T-helper 2 cell treated with Interferon-gamma antibody and Interleukin-4, amounts not matched to agents 5 μg/mL and 100 μg/mL, for 36 hours (primary cell): ENCODE measurements at regions not wholly inside any gene's neighbourhood (a gene's known extent, or its start where the extent isn't known, plus 50 kb on each side); places are given as distances from the start of the nearest gene placed in this dataset.

Experiments used
- DNase-seq: peaks from one replicate; pipeline ENCODE4 v3.0.0; 2021; ENCODE audit warnings: low spot score
- H3K27ac Mint-ChIP-seq: one replicate; pipeline ENCODE4 v1.8.0; 2021; ENCODE audit warnings: mild to moderate bottlenecking, mixed read lengths
- H3K27me3 Mint-ChIP-seq: one replicate; pipeline ENCODE4 v1.8.0; 2021; ENCODE audit warnings: low read depth, mixed read lengths
- H3K36me3 Mint-ChIP-seq: one replicate; pipeline ENCODE4 v1.8.0; 2021; ENCODE audit warnings: low read depth, mixed read lengths
- H3K4me1 Mint-ChIP-seq: one replicate; pipeline ENCODE4 v1.8.0; 2021; ENCODE audit warnings: low read depth, mixed read lengths
- H3K4me3 Mint-ChIP-seq: one replicate; pipeline ENCODE4 v1.8.0; 2022; ENCODE audit warnings: mild to moderate bottlenecking, moderate library complexity, mixed read lengths
- H3K9me3 Mint-ChIP-seq: one replicate; pipeline ENCODE4 v1.8.0; 2021; ENCODE audit warnings: mixed read lengths

DNA sequence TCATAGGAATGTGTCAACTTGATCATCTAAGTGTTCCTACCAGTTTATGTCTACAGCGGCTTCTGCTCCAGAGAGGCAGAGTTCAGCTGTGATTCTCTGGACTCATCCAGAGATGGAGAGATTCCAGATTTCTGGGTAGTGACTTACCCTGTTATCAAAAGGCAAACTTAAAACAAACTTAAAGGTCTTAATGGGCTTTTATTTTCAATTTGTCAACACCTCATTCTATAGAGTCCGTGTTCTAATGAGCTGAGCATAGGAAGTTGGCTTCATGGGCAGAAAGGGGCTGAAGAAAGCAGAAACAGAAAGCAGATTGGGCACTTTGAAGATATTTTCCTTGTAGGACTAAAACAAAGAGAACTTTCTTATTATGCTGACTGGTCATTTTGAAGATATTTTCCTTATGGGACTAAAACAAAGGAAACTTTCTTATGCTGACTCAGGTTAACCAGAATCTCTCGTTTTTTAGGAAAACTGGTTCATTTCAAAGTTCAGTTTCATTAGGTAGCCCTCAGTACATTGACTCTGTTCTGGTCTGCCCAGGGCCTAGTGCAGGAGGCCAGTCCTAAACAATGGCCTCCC is 185.1 kb downstream of the CDH26 start:
- H3K9me3 Mint-ChIP-seq: no peaks in the 10 kb centered on the region
- no peaks in the 10 kb centered on the region for H3K27me3 Mint-ChIP-seq
- no peak for DNase-seq
- H3K27ac Mint-ChIP-seq: no peak overlapping the region
- no peaks in the 10 kb centered on the region for H3K4me1 Mint-ChIP-seq
- H3K4me3 Mint-ChIP-seq: no peak overlapping the region
- H3K36me3 Mint-ChIP-seq: no peaks in the 10 kb centered on the region

DNA sequence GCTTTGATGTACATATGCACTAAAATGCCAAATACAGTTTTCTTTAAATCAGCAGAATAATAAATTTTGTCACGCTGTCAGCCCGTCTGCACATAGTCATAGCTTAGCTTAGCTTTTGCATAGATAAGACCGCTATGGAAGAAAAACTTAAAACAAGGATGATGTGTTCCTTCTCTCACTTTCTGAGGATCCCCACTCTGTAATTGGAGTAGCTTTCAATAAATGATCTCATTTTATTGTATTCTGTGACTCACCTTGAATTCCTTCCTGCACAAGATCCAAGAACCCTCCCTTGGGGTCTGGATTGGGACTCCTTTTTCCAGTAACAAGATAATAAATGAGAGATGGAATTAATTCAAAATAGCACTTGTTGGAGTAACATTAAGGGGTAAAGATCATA is 186.2 kb downstream of the CDH26 start:
- H3K4me1 Mint-ChIP-seq: no peaks in the 10 kb centered on the region
- H3K36me3 Mint-ChIP-seq: no peaks in the 10 kb centered on the region
- H3K9me3 Mint-ChIP-seq: no peaks in the 10 kb centered on the region
- no peak overlapping the region for H3K4me3 Mint-ChIP-seq
- no peak overlapping the region for H3K27ac Mint-ChIP-seq
- DNase-seq: no peak
- H3K27me3 Mint-ChIP-seq: no peaks in the 10 kb centered on the region

DNA sequence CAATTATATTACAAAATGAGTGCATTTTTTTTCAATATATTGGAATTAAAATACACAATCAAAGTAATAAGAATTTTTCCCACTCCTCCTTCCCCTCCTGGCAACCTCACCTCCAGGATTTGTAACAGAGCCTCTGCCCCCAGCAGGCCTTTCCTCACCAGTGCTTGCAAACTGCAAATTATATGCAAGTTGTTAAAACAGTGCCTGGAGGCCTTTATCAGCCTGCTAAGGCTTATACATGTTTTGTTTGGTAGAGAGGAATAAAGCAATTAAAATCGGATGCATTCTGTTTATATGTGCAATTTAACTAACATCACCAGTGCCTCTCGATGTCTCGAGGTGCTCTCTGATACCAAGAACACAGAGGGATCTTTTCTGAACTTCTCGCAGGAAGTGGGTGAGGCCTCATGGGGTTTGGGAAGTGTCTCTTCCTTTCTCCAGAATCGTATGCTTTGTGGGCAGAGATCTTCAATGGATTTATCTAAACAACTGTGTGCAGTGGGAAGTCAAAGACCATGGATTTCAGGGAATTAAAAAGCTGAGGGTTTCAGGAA is 186.8 kb downstream of the CDH26 start:
- DNase-seq: no peak
- Mint-ChIP-seq H3K4me3 (no peak overlapping the region), H3K27me3 (no peaks in the 10 kb centered on the region), H3K36me3 (no peaks in the 10 kb centered on the region), H3K9me3 (no peaks in the 10 kb centered on the region), H3K4me1 (no peaks in the 10 kb centered on the region), H3K27ac (no peak overlapping the region)

DNA sequence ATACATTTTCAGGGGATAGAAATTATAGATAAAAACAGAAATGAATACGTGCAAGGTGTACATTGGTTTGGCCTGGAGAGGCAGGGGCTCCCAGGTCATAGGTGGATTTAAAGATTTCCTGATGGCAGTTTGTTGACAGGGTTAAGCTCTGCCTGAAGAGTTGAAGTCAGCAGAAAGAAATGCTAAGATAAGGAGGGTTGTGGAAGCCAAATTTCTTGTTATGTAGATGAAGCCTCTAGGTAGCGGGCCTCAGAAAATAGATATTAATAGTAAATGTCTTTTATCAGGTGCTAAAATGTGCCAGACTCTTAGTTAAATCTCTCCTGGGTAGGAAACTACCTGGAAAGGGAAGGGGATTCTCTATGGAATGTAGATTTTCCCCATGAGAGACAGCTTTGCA is 188.8 kb downstream of the CDH26 start:
- no peak overlapping the region for H3K4me3 Mint-ChIP-seq
- H3K9me3 Mint-ChIP-seq: no peaks in the 10 kb centered on the region
- H3K36me3 Mint-ChIP-seq: no peaks in the 10 kb centered on the region
- H3K27ac Mint-ChIP-seq: no peak overlapping the region
- no peaks in the 10 kb centered on the region for H3K4me1 Mint-ChIP-seq
- no peak for DNase-seq
- H3K27me3 Mint-ChIP-seq: no peaks in the 10 kb centered on the region

DNA sequence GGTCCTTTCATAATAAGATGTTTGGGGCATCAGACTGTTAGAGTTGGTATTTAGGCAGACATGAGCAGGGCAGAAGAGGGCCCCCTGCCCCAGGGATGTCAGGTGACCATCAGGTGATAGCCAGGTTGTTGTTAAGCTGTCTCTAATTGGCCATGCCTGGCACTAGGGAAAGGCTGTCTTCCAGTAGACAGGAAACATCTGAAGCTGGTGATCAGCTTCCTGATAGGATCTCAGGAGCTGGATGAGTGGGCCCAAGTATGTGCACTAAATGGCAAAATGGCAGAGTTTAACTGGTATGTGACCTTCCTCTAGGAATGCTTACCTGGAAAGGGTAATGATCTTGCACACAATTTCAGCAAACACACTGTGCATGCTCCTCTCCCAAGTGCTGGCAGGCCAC is 190.7 kb downstream of the CDH26 start:
- no peaks in the 10 kb centered on the region for H3K36me3 Mint-ChIP-seq
- no peak overlapping the region for H3K4me3 Mint-ChIP-seq

DNA sequence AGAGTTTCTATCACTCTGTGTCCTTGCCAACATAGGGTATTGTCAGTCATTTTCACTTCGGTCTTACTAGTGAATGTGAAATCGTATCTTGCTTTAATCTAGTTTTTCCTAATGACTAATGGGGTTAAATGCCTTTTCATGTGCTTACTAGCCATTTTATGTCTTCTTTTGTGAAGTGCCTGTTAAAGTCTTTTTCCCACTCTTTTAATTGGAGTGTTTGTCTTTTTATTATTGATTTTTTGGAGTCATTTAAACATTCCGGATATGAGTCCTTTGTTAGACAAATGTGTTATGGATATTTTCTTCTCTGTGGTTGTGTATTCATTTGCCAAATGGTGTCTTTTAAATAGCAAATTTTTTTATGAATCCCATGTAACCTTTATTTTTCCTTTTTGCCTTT is 194.6 kb downstream of the CDH26 start:
- no peak for DNase-seq
- Mint-ChIP-seq H3K36me3 (no peaks in the 10 kb centered on the region), H3K4me3 (no peak overlapping the region), H3K9me3 (no peaks in the 10 kb centered on the region), H3K27ac (no peak overlapping the region), H3K27me3 (no peaks in the 10 kb centered on the region), H3K4me1 (no peaks in the 10 kb centered on the region)

More for the DNA sequence above, 190.7 kb downstream of the CDH26 start:
- Mint-ChIP-seq H3K4me1 (no peaks in the 10 kb centered on the region), H3K27ac (no peak overlapping the region), H3K27me3 (no peaks in the 10 kb centered on the region), H3K9me3 (no peaks in the 10 kb centered on the region)
- no peak for DNase-seq

DNA sequence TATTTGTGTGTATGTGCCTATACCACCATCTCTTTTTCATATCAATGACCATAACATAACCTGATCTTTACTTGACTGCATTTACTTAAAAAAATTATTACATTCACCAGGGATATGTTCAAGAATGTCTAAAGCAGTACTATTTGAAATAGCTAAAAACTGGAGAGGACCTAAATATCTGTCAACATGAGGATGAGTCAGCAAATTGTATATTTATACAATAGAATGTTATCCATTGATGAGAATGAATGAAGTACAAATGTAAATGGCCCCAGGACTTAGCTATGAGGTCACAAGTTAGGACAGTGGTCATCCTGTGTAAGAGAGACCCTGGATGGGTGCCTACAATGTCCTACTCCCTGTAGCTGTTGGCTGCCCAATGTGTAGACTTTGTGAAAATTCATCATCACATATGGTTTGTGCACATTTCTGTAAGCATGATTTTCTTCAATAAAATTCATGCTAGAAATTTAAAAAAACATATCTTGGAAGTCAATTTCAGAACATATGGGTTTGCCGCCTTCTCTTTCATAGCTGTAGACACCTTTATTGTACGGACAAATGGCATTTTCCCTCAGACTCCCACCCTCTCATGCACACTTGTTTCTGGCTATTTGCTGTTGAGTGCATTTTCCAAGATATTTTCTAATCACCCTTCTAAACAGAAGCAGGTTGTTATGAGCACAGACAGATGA is 202.4 kb downstream of the CDH26 start:
- Mint-ChIP-seq H3K27ac (no peak overlapping the region), H3K4me1 (no peaks in the 10 kb centered on the region), H3K4me3 (no peak overlapping the region), H3K9me3 (peaks cover 5% of the 10 kb centered on the region), H3K27me3 (no peaks in the 10 kb centered on the region), H3K36me3 (no peaks in the 10 kb centered on the region)
- no peak for DNase-seq

DNA sequence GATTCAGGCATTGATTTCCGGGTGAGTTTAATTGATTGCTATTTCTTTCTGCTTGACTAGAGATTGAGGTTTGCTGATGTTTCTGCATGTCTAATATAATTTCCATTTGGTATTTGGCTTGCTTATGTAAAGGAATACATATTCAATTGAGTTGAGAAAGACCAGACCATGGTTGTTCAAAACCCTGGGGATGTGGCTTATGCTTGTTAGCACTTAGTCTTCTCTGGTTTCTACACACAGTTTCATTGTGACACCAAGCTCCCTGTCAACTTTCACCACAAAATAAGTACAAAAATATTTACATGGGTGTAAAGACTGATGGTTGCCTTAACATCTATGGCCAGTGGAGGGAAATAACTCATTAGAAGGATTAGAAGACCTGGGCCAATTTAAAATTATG is 209.6 kb downstream of the CDH26 start:
- H3K4me1 Mint-ChIP-seq: no peaks in the 10 kb centered on the region
- no peaks in the 10 kb centered on the region for H3K27me3 Mint-ChIP-seq
- no peak overlapping the region for H3K27ac Mint-ChIP-seq
- no peak overlapping the region for H3K4me3 Mint-ChIP-seq
- DNase-seq: no peak
- H3K36me3 Mint-ChIP-seq: no peaks in the 10 kb centered on the region
- no peaks in the 10 kb centered on the region for H3K9me3 Mint-ChIP-seq

DNA sequence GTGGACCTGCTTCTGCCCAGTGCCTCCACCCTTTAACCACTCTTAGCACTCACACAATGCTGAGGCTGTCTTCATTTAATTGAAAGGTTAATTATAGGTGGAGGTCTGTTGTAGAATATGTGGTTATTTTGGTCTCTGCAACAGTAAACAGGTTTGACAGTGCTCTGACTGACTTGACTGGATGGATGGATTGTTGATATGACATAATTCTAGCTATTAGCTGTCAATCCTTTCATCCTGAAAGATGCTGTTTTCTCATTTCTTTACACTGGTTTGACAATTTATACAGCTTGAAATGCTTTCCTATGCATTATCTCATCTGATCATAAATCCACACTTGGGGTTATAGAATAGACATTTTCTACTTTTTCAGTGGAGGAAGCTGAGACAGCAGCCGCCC is 210.7 kb downstream of the CDH26 start:
- DNase-seq: no peak
- H3K9me3 Mint-ChIP-seq: no peaks in the 10 kb centered on the region
- no peaks in the 10 kb centered on the region for H3K4me1 Mint-ChIP-seq
- H3K27ac Mint-ChIP-seq: no peak overlapping the region
- H3K36me3 Mint-ChIP-seq: no peaks in the 10 kb centered on the region
- no peaks in the 10 kb centered on the region for H3K27me3 Mint-ChIP-seq
- no peak overlapping the region for H3K4me3 Mint-ChIP-seq

DNA sequence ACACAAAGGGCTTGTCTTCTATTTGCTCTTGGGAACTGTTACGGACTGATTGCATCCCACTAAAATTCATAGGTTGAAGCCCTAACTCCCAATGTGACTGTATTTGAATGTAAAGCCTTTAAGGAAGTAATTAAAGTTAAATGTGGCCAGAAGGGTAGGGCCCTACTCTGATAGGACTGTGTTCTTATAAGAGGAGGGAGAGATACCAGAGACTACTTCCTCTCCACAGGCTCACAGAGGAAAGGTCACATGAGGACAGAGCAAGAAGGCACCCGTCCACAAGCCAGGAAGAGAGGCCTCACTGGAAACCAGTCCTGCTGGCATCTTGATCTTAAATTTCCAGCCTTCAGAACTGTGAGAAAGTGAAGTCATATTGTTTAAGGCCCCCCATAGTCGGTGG is 211.9 kb downstream of the CDH26 start:
- Mint-ChIP-seq H3K27ac (no peak overlapping the region), H3K9me3 (no peaks in the 10 kb centered on the region), H3K4me3 (no peak overlapping the region), H3K27me3 (no peaks in the 10 kb centered on the region), H3K4me1 (no peaks in the 10 kb centered on the region), H3K36me3 (no peaks in the 10 kb centered on the region)
- DNase-seq: no peak

DNA sequence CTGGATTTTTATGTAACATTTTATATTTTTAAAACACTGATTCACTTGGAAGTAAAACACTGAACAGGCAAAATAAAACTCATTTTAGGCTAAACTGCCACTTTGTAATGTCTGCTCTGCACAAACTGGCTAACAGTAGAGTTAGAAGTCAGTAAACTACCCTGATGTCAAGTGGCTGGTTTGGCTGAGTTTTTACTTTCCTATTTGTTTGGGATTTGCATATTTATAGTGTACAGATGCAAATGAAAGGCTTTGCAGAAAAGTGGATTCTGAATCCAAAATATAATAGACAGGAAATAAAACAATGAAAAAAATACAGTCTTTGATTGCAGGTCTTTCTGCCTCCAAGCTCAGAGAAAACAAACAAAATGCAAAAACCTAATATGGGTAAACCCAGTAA is 213.1 kb downstream of the CDH26 start:
- no peaks in the 10 kb centered on the region for H3K36me3 Mint-ChIP-seq
- H3K27me3 Mint-ChIP-seq: no peaks in the 10 kb centered on the region
- H3K4me3 Mint-ChIP-seq: no peak overlapping the region
- no peak overlapping the region for H3K27ac Mint-ChIP-seq
- no peaks in the 10 kb centered on the region for H3K9me3 Mint-ChIP-seq
- H3K4me1 Mint-ChIP-seq: no peaks in the 10 kb centered on the region
- DNase-seq: no peak

DNA sequence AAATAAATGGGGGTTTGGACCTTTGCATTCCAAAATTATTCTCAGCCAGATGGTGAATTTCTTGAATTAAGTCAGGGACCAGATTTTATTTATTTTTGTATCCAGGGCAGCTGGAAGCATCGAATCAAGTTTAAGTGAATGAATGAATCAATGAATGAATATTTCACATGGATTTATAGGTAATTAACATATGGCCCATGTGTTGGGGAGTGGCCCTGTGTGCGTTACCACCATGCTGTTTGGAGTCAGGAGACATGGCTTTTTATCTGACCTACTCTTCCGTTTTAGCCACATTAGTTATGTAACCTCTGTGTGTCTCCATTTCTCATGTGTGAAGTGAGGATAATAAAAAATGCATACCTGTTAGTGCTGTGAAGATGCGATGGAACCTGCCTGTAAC is 213.5 kb downstream of the CDH26 start:
- DNase-seq: no peak
- Mint-ChIP-seq H3K4me3 (no peak overlapping the region), H3K27me3 (no peaks in the 10 kb centered on the region), H3K4me1 (no peaks in the 10 kb centered on the region), H3K27ac (no peak overlapping the region), H3K9me3 (no peaks in the 10 kb centered on the region), H3K36me3 (no peaks in the 10 kb centered on the region)

DNA sequence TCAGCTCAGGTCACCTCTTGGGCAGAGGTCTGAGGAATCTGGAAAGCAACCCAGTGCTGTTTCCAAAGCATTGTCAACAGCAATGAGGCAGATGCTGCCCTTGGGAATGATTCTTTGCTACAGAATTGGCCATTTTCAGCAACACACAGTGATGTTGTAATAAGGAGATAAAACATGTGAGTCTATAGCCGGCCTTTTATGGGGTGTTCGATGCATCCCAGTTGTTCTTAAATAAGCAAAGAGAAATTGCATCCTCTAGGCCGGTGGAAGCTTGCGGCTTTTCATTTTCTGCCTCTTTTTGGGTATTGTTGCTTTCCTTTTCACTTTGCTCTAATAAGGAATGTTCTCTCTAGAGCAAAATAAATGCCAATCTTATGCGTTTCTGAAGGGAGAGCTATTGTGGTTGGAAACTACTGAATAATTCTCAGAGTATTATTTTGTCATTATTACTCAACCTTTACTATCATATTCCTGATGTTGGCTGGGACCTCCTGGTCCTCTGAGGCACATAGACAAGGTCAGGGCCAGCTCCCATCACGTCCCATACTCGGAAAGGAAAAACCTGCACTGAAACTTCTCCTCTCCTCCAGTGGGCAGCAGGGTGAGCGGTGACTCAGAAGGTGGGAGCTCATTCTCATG is 214.2 kb downstream of the CDH26 start:
- no peaks in the 10 kb centered on the region for H3K36me3 Mint-ChIP-seq
- no peak for DNase-seq
- H3K9me3 Mint-ChIP-seq: no peaks in the 10 kb centered on the region
- no peak overlapping the region for H3K4me3 Mint-ChIP-seq
- no peaks in the 10 kb centered on the region for H3K27me3 Mint-ChIP-seq
- no peak overlapping the region for H3K27ac Mint-ChIP-seq
- H3K4me1 Mint-ChIP-seq: no peaks in the 10 kb centered on the region

DNA sequence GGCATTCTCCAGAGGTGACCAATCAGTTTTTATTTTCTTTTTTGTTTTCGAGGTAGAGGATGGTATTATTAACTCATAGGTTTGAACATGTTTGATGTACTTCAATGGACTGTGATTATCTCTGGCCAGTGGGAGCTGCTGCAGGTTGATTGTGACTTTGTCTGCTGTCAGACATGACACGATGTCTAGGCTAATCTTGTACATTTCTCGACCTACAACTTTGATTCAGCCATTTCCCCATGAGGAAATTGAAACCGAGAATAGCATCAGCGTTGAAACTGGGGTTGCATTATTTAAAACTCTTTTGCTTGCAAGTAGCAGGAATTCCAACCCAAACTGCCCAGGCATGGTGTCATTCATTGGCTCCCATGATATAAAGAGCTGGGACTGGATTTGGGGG is 218.9 kb downstream of the CDH26 start:
- no peaks in the 10 kb centered on the region for H3K9me3 Mint-ChIP-seq
- H3K4me1 Mint-ChIP-seq: no peaks in the 10 kb centered on the region
- H3K27me3 Mint-ChIP-seq: no peaks in the 10 kb centered on the region
- H3K36me3 Mint-ChIP-seq: no peaks in the 10 kb centered on the region
- no peak overlapping the region for H3K27ac Mint-ChIP-seq
- DNase-seq: no peak
- no peak overlapping the region for H3K4me3 Mint-ChIP-seq
